H9 (cell line): ENCODE measurements at regions not wholly inside any gene's neighbourhood (a gene's known extent, or its start where the extent isn't known, plus 50 kb on each side); places are given as distances from the start of the nearest gene placed in this dataset.

Experiments
- DNase-seq: peaks from one replicate; pipeline ENCODE4 v3.0.0-alpha.2; 2017
- H2AFZ ChIP-seq: one replicate; pipeline ENCODE4 v1.6.1; 2013; ENCODE audit warnings: mild to moderate bottlenecking, low read length, control low read depth, moderate library complexity
- H2AK5ac ChIP-seq: 2 replicates; pipeline ENCODE4 v1.6.1; 2013; ENCODE audit warnings: low read length, control low read depth, mixed read lengths; ENCODE audit not compliant: insufficient read length
- H2BK120ac ChIP-seq: one replicate; pipeline ENCODE4 v1.6.1; 2013; ENCODE audit warnings: low read depth, mild to moderate bottlenecking, low read length, control low read depth, inconsistent platforms; ENCODE audit not compliant: poor library complexity, severe bottlenecking
- H2BK12ac ChIP-seq: 2 replicates; pipeline ENCODE4 v1.6.1; 2013; ENCODE audit warnings: low read length, control low read depth, mixed read lengths, low read depth; ENCODE audit not compliant: insufficient read length
- H2BK15ac ChIP-seq: 2 replicates; pipeline ENCODE4 v1.6.1; 2013; ENCODE audit warnings: low read depth, low read length, control low read depth
- H2BK20ac ChIP-seq: one replicate; pipeline ENCODE4 v1.6.1; 2013; ENCODE audit warnings: low read depth, mild to moderate bottlenecking, low read length, control low read depth, inconsistent platforms; ENCODE audit not compliant: poor library complexity, severe bottlenecking
- H2BK5ac ChIP-seq: 2 replicates; pipeline ENCODE4 v1.6.1; 2013; ENCODE audit warnings: low read length, control low read depth, mixed read lengths; ENCODE audit not compliant: insufficient read length
- H3K14ac ChIP-seq: 2 replicates; pipeline ENCODE4 v1.6.1; 2013; ENCODE audit warnings: low read length, control low read depth; ENCODE audit not compliant: insufficient read depth
- H3K18ac ChIP-seq: 2 replicates; pipeline ENCODE4 v1.6.1; 2013; ENCODE audit warnings: low read depth, mild to moderate bottlenecking, mixed read lengths, low read length, control low read depth; ENCODE audit not compliant: insufficient read length
- H3K23ac ChIP-seq: 2 replicates; pipeline ENCODE4 v1.6.1; 2013; ENCODE audit warnings: low read length, control low read depth, mixed read lengths, low read depth; ENCODE audit not compliant: insufficient read length
- H3K23me2 ChIP-seq: 2 replicates; pipeline ENCODE4 v1.6.1; 2013; ENCODE audit warnings: low read depth, mild to moderate bottlenecking, mixed read lengths, low read length, control low read depth; ENCODE audit not compliant: insufficient read length, poor library complexity, severe bottlenecking
- H3K27ac ChIP-seq: 2 replicates; pipeline ENCODE4 v1.5.1; 2013; ENCODE audit warnings: low read length, control low read depth, mixed read lengths, low read depth; ENCODE audit not compliant: insufficient read length
- H3K27me3 ChIP-seq: 2 replicates; pipeline ENCODE4 v1.6.1; 2013; ENCODE audit warnings: low read length, control low read depth, inconsistent platforms; ENCODE audit not compliant: insufficient read depth
- H3K4ac ChIP-seq: 2 replicates; pipeline ENCODE4 v1.6.1; 2013; ENCODE audit warnings: low read depth, mild to moderate bottlenecking, control low read depth, inconsistent platforms, low read length, moderate library complexity
- H3K4me1 ChIP-seq: 2 replicates; pipeline ENCODE4 v1.6.1; 2013; ENCODE audit warnings: low read length, control low read depth, inconsistent platforms; ENCODE audit not compliant: insufficient read depth
- H3K4me2 ChIP-seq: 2 replicates; pipeline ENCODE4 v1.6.1; 2013; ENCODE audit warnings: low read length, control low read depth, mixed read lengths; ENCODE audit not compliant: insufficient read length, insufficient read depth
- H3K56ac ChIP-seq: 2 replicates; pipeline ENCODE4 v1.6.1; 2013; ENCODE audit warnings: low read depth, mild to moderate bottlenecking, mixed read lengths, low read length, control low read depth; ENCODE audit not compliant: insufficient read length
- H3K79me1 ChIP-seq: 2 replicates; pipeline ENCODE4 v1.6.1; 2013; ENCODE audit warnings: low read depth, mild to moderate bottlenecking, moderate library complexity, low read length, control low read depth, inconsistent platforms; ENCODE audit not compliant: insufficient read depth, poor library complexity, severe bottlenecking
- H3K79me2 ChIP-seq: 2 replicates; pipeline ENCODE4 v1.6.1; 2013; ENCODE audit warnings: low read length, control low read depth, inconsistent platforms; ENCODE audit not compliant: insufficient read depth
- H3K9ac ChIP-seq: 2 replicates; pipeline ENCODE4 v1.6.1; 2013; ENCODE audit warnings: low read length, control low read depth, mixed read lengths; ENCODE audit not compliant: insufficient read length; ENCODE audit errors: extremely low read depth
- H3K9me3 ChIP-seq: one replicate; pipeline ENCODE4 v1.6.1; 2013; ENCODE audit warnings: low read depth, low read length, inconsistent platforms; ENCODE audit not compliant: control insufficient read depth
- H3T11ph ChIP-seq: one replicate; pipeline ENCODE4 v1.6.1; 2013; ENCODE audit warnings: mild to moderate bottlenecking, low read length, control low read depth, inconsistent platforms
- H4K20me1 ChIP-seq: one replicate; pipeline ENCODE4 v1.6.1; 2013; ENCODE audit not compliant: control insufficient read depth, insufficient read length, insufficient read depth
- H4K5ac ChIP-seq: 2 replicates; pipeline ENCODE4 v1.6.1; 2013; ENCODE audit warnings: low read depth, mild to moderate bottlenecking, mixed read lengths, low read length, control low read depth; ENCODE audit not compliant: insufficient read length
- H4K8ac ChIP-seq: replicated peaks from 2 replicates; pipeline ENCODE4 v1.6.1; 2013; ENCODE audit warnings: low read length, control low read depth, mixed read lengths, low read depth; ENCODE audit not compliant: insufficient read length
- H4K91ac ChIP-seq: 2 replicates; pipeline ENCODE4 v1.6.1; 2013; ENCODE audit warnings: low read depth, mild to moderate bottlenecking, moderate library complexity, mixed read lengths, low read length, control low read depth; ENCODE audit not compliant: insufficient read length
- H3K27ac Mint-ChIP-seq, 3 experiments: 2 replicates in 2 of 3; 3 replicates in 1 of 3; pipeline ENCODE4 v1.8.0; 2020 to 2021; ENCODE audit warnings: mixed read lengths in 3 of 3, mild to moderate bottlenecking in 1 of 3, moderate library complexity in 1 of 3
- H3K27me3 Mint-ChIP-seq: 2 replicates; pipeline ENCODE4 v1.8.0; 2021; ENCODE audit warnings: low read depth, mild to moderate bottlenecking, moderate library complexity, mixed read lengths
- H3K36me3 Mint-ChIP-seq, 3 experiments: 2 replicates in 2 of 3; 3 replicates in 1 of 3; pipeline ENCODE4 v1.8.0; 2020 to 2021; ENCODE audit warnings: low read depth in 3 of 3, mixed read lengths in 3 of 3; ENCODE audit not compliant: insufficient read depth in 1 of 3
- H3K4me1 Mint-ChIP-seq, 2 experiments: 2 replicates each; pipeline ENCODE4 v1.8.0; 2020; ENCODE audit warnings: mixed read lengths in 2 of 2
- H3K4me3 Mint-ChIP-seq, 2 experiments: 2 replicates in 1 of 2; 3 replicates in 1 of 2; pipeline ENCODE4 v1.8.0; 2020 to 2021; ENCODE audit warnings: mild to moderate bottlenecking in 2 of 2, mixed read lengths in 2 of 2, moderate library complexity in 1 of 2
- H3K9me3 Mint-ChIP-seq, 2 experiments: 2 replicates in 1 of 2; 3 replicates in 1 of 2; pipeline ENCODE4 v1.8.0; 2020; ENCODE audit warnings: mild to moderate bottlenecking in 2 of 2, mixed read lengths in 2 of 2, moderate library complexity in 1 of 2
- CTCF ChIP-seq: fragments of 200-600 bp; sonication (generic); conservative IDR thresholded peaks from 3 replicates; pipeline ENCODE4 v1.8.0; 2021; ENCODE audit warnings: antibody characterized with exemption, mild to moderate bottlenecking
- WGBS: extraction: QIAGEN DNeasy Blood & Tissue Kit; methylation state at CpG from one replicate; pipeline ENCODE4 v1.1.7; 2013; ENCODE audit warnings: missing lambda C conversion rate, low lambda C conversion rate, mixed read lengths; ENCODE audit not compliant: insufficient read length; ENCODE audit errors: extremely low coverage; 5-methylcytosine and 5-hydroxymethylcytosine counted together

- Histone ChIP-seq H3K27ac (no peak overlapping the region), H3K18ac (no peak overlapping the region), H3K56ac (no peak overlapping the region), H3T11ph (no peak overlapping the region), H2BK12ac (no peak overlapping the region), H3K79me2 (no peaks in the 10 kb centered on the region), H3K14ac (no peak overlapping the region), H4K8ac (no peak overlapping the region), H2BK15ac (no peak overlapping the region), H4K91ac (no peak overlapping the region), H2BK20ac (no peak overlapping the region), H3K79me1 (no peaks in the 10 kb centered on the region), H3K23me2 (no peaks in the 10 kb centered on the region), H3K27me3 (no peaks in the 10 kb centered on the region), H3K9ac (no peak overlapping the region), H3K4me1 (no peaks in the 10 kb centered on the region), H3K23ac (no peak overlapping the region), H3K4ac (no peak overlapping the region), H4K20me1 (no peaks in the 10 kb centered on the region), H2AK5ac (no peak overlapping the region), H3K4me2 (no peak overlapping the region), H3K9me3 (no peaks in the 10 kb centered on the region), H2BK5ac (no peak overlapping the region), H4K5ac (no peak overlapping the region), H2BK120ac (no peak overlapping the region), H2AFZ (no peak overlapping the region)
- H3K27ac Mint-ChIP-seq = no peak overlapping the region
- DNase-seq = no peak
- H3K27me3 Mint-ChIP-seq = no peaks in the 10 kb centered on the region
- no peak for TF ChIP-seq CTCF
- H3K4me1 Mint-ChIP-seq = peaks cover 0 to 3% of the 10 kb centered on the region in 2 experiments; a peak in 1 of 4 replicates
- no CpG with 5 or more reads among the region's 3 CpGs for WGBS
- no peaks in the 10 kb centered on the region for H3K36me3 Mint-ChIP-seq
- H3K4me3 Mint-ChIP-seq = no peak overlapping the region
- H3K9me3 Mint-ChIP-seq = no peaks in the 10 kb centered on the region
Measured at GRCh38 chr6:84457276-84457675, 229.8 kb upstream of the CEP162 start.
